HepG2 (cell line): ENCODE measurements at regions not wholly inside any gene's neighbourhood (a gene's known extent, or its start where the extent isn't known, plus 50 kb on each side); places are given as distances from the start of the nearest gene placed in this dataset.

ENCODE experiments used
- ATAC-seq: fragments of 200-7000 bp; cut with Tn5 transposase; 3 replicates; pipeline ENCODE4 v1.9.1; 2020; ENCODE audit warnings: mild to moderate bottlenecking, moderate library complexity
- BruUV-seq: library from RNA; stranded (reverse); fragments of 400-500 nt; replicated peaks from 2 replicates; lab custom pipeline; 2021; lab: Mats Ljungman, UMichigan
- CTCF ChIA-PET: fragments of 300-600 bp; formaldehyde crosslinking; extraction: SDS; loops from one replicate; lab custom pipeline; 2021; ENCODE audit warnings: low total read pairs, inconsistent platforms, low intra/inter-chr PET ratio; lab: Yijun Ruan, JAX
- POLR2A ChIA-PET: fragments of 350-600 bp; sonication (Branson Sonifier 250); formaldehyde crosslinking; loops from one replicate; lab custom pipeline; 2020; ENCODE audit warnings: antibody characterized with exemption, inconsistent platforms; lab: Yijun Ruan, JAX
- DNase-seq: peaks from one replicate; pipeline ENCODE4 v3.0.0-alpha.2; 2015; ENCODE audit warnings: low spot score
- FAIRE-seq: peaks from 3 replicates; lab custom pipeline; 2011; peaks lifted over from hg19 to GRCh38; lab: Jason Lieb, UNC
- H2AFZ ChIP-seq: one replicate; pipeline ENCODE4 v1.6.1; 2011; ENCODE audit warnings: low read length, inconsistent platforms
- H3K27ac ChIP-seq: fragments of 300-600 bp; 3 replicates; pipeline ENCODE4 v1.8.0; 2011; ENCODE audit warnings: mixed run types, mild to moderate bottlenecking, mixed read lengths, low read length, inconsistent platforms; ENCODE audit not compliant: insufficient read depth; ENCODE audit errors: extremely low read length
- H3K27me3 ChIP-seq, 2 experiments: fragments of 200-600 bp in 1 of 2; 2 replicates in 1 of 2; 3 replicates in 1 of 2; pipeline versions ENCODE4 v1.6.0 to v1.8.0; 2011; ENCODE audit warnings: low read length in 2 of 2, mild to moderate bottlenecking in 2 of 2, moderate library complexity in 2 of 2, inconsistent platforms in 1 of 2; ENCODE audit not compliant: insufficient read depth in 2 of 2, control insufficient read depth in 1 of 2
- H3K36me3 ChIP-seq, 2 experiments: fragments of 200-600 bp in 1 of 2; replicated peaks in 1 of 2; 2 replicates in 1 of 2; 3 replicates in 1 of 2; pipeline versions ENCODE4 v1.5.1 to v1.8.0; 2011; ENCODE audit warnings: low read length in 2 of 2, inconsistent platforms in 1 of 2; ENCODE audit not compliant: insufficient read depth in 2 of 2, control insufficient read depth in 1 of 2
- H3K4me1 ChIP-seq: 2 replicates; pipeline ENCODE4 v1.5.1; 2012; ENCODE audit warnings: low read length, inconsistent platforms; ENCODE audit not compliant: insufficient read depth
- H3K4me2 ChIP-seq: 2 replicates; pipeline ENCODE4 v1.6.0; 2011; ENCODE audit warnings: low read depth, low read length, inconsistent platforms
- H3K4me3 ChIP-seq, 3 experiments: fragments of 200-600 bp in 1 of 3; sonication (generic), shearing (Covaris generic) in 1 of 3; replicated peaks in 1 of 3; 2 replicates each; pipeline ENCODE4 v1.5.1; 2011 to 2016; ENCODE audit warnings: low read length in 3 of 3, inconsistent platforms in 2 of 3, low read depth in 2 of 3, mild to moderate bottlenecking in 2 of 3, control low read depth in 1 of 3, mixed read lengths in 1 of 3; ENCODE audit not compliant: insufficient read depth in 1 of 3
- H3K79me2 ChIP-seq: one replicate; pipeline ENCODE4 v1.6.1; 2011; ENCODE audit warnings: low read length, inconsistent platforms; ENCODE audit not compliant: insufficient read depth
- H3K9ac ChIP-seq: 2 replicates; pipeline ENCODE4 v1.6.0; 2011; ENCODE audit warnings: mild to moderate bottlenecking, low read depth, low read length, inconsistent platforms; ENCODE audit not compliant: insufficient read depth
- H3K9me3 ChIP-seq: 2 replicates; pipeline ENCODE4 v1.5.1; 2012; ENCODE audit warnings: mild to moderate bottlenecking, low read length
- H4K20me1 ChIP-seq: 2 replicates; pipeline ENCODE4 v1.6.0; 2011; ENCODE audit warnings: inconsistent platforms, mild to moderate bottlenecking, low read length, moderate library complexity; ENCODE audit not compliant: insufficient read depth
- BCL6 ChIP-seq: IDR thresholded peaks from 2 replicates; pipeline ENCODE4 v1.6.1; 2016; ENCODE audit warnings: missing genetic modification reagents, missing compliant biosample characterization
- HDAC6 ChIP-seq: fragments of 200-600 bp; sonication (generic); IDR thresholded peaks from 2 replicates; pipeline ENCODE4 v1.7.0; 2017; ENCODE audit warnings: mild to moderate bottlenecking, antibody characterized with exemption, low read length, low read depth
- HMG20A ChIP-seq: IDR thresholded peaks from 2 replicates; pipeline ENCODE4 v1.6.1; 2016; ENCODE audit warnings: borderline replicate concordance
- HNF4A ChIP-seq: sonication (generic); formaldehyde crosslinking; IDR thresholded peaks from 2 replicates; pipeline ENCODE4 v1.4.0; 2020; ENCODE audit warnings: missing genetic modification reagents
- JARID2 ChIP-seq: sonication (generic); formaldehyde crosslinking; IDR thresholded peaks from 2 replicates; pipeline ENCODE4 v1.8.1; 2023; ENCODE audit warnings: missing genetic modification reagents, inconsistent platforms; ENCODE audit not compliant: insufficient replicate concordance
- KLF11 ChIP-seq: IDR thresholded peaks from 2 replicates; pipeline ENCODE4 v1.6.1; 2016; ENCODE audit warnings: missing compliant biosample characterization
- MATR3 ChIP-seq: sonication (generic); formaldehyde crosslinking; IDR thresholded peaks from 2 replicates; pipeline ENCODE4 v1.4.0; 2020; ENCODE audit warnings: missing genetic modification reagents
- MED13 ChIP-seq: sonication (generic); formaldehyde crosslinking; IDR thresholded peaks from 2 replicates; pipeline ENCODE4 v1.5.0; 2020; ENCODE audit warnings: missing genetic modification reagents
- NR2F2 ChIP-seq: IDR thresholded peaks from 2 replicates; pipeline ENCODE4 v1.6.1; 2012; ENCODE audit warnings: low read depth, inconsistent platforms, borderline replicate concordance
- PAF1 ChIP-seq: IDR thresholded peaks from 2 replicates; pipeline ENCODE4 v1.6.1; 2016; ENCODE audit warnings: missing genetic modification reagents, missing compliant biosample characterization
- PHF20 ChIP-seq: sonication (generic); formaldehyde crosslinking; IDR thresholded peaks from 2 replicates; pipeline ENCODE4 v1.5.0; 2020; ENCODE audit warnings: mild to moderate bottlenecking, missing genetic modification reagents
- SMAD9 ChIP-seq: sonication (generic); formaldehyde crosslinking; IDR thresholded peaks from 2 replicates; pipeline ENCODE4 v1.5.1; 2020; ENCODE audit warnings: mild to moderate bottlenecking, missing genetic modification reagents
- SMC3 ChIP-seq: IDR thresholded peaks from 2 replicates; pipeline ENCODE4 v1.6.1; 2011; ENCODE audit warnings: low read length, improper control_type of control experiment
- STAG1 ChIP-seq: sonication (generic); formaldehyde crosslinking; IDR thresholded peaks from 2 replicates; pipeline ENCODE4 v1.4.0; 2020; ENCODE audit warnings: missing genetic modification reagents
- TGIF2 ChIP-seq: IDR thresholded peaks from 2 replicates; pipeline ENCODE4 v1.6.1; 2016; ENCODE audit warnings: control low read depth, missing compliant biosample characterization
- YEATS4 ChIP-seq: sonication (generic); formaldehyde crosslinking; IDR thresholded peaks from 2 replicates; pipeline ENCODE4 v1.4.0; 2020; ENCODE audit warnings: missing genetic modification reagents, borderline replicate concordance
- ZNF441 ChIP-seq: sonication (generic); formaldehyde crosslinking; IDR thresholded peaks from 2 replicates; pipeline ENCODE4 v1.7.0; 2021; ENCODE audit warnings: missing genetic modification reagents, borderline replicate concordance
- ZNF496 ChIP-seq: sonication (generic); formaldehyde crosslinking; IDR thresholded peaks from 2 replicates; pipeline ENCODE4 v1.8.1; 2023; ENCODE audit warnings: mild to moderate bottlenecking, moderate library complexity, missing genetic modification reagents; ENCODE audit not compliant: insufficient replicate concordance
- ZNF550 ChIP-seq: sonication (generic); formaldehyde crosslinking; IDR thresholded peaks from 2 replicates; pipeline ENCODE4 v1.4.0; 2020; ENCODE audit warnings: mild to moderate bottlenecking, missing genetic modification reagents, borderline replicate concordance
- WGBS: methylation state at CpG from one replicate; pipeline ENCODE4 v1.1.6; 2017; ENCODE audit warnings: low lambda C conversion rate; 5-methylcytosine and 5-hydroxymethylcytosine counted together
- in situ Hi-C: cut with HindIII; loops from 2 replicates; pipeline ENCODE4 v1.10.0; 2017; ENCODE audit warnings: low pct_unique_long_range_greater_than_20kb; ENCODE audit not compliant: extremely low pct_ligation_motif_present
- intact Hi-C: fragments of 100-400 bp; cut with micrococcal nuclease; formaldehyde crosslinking; loops from one replicate; pipeline ENCODE4 v1.10.0; 2022; ENCODE audit not compliant: unreplicated experiment
- TF ChIP-seq, protein P1 (sequence below): sonication (generic); formaldehyde crosslinking; IDR thresholded peaks from 2 replicates; pipeline ENCODE4 v1.8.1; 2023; ENCODE audit warnings: mild to moderate bottlenecking, inconsistent platforms, moderate library complexity, missing genetic modification reagents, borderline replicate concordance
- TF ChIP-seq, protein P2 (sequence below): sonication (generic); formaldehyde crosslinking; IDR thresholded peaks from 2 replicates; pipeline ENCODE4 v1.4.0; 2020; ENCODE audit warnings: mild to moderate bottlenecking, low read depth, missing genetic modification reagents
- TF ChIP-seq, protein P3 (sequence below): sonication (generic); formaldehyde crosslinking; IDR thresholded peaks from 2 replicates; pipeline ENCODE4 v1.5.0; 2020; ENCODE audit warnings: mild to moderate bottlenecking, missing genetic modification reagents, moderate library complexity
- TF ChIP-seq, protein P4 (sequence below): IDR thresholded peaks from 2 replicates; pipeline ENCODE4 v1.6.1; 2016; ENCODE audit warnings: missing genetic modification reagents, missing compliant biosample characterization

DNA sequence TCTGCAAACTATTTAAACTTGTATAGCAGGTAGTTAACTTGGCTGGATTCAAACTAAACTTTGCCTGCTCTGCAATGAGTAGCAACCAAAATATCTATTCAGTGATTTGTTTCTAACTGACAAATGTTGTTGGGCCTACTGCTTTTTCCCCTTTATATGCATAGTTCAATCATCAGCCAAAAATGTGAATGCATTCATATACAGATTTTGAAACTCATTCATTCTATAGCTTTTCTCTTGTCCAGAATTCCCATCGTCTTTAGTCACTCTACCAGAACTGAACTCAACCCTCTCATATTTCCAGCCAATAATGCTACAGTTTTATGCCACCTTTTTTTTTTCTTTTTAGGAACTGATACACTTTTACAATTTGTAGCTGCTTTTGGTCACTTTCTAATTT, 599.8 kb downstream of the RPL10L start (continued):
- TF ChIP-seq, protein P1, sequence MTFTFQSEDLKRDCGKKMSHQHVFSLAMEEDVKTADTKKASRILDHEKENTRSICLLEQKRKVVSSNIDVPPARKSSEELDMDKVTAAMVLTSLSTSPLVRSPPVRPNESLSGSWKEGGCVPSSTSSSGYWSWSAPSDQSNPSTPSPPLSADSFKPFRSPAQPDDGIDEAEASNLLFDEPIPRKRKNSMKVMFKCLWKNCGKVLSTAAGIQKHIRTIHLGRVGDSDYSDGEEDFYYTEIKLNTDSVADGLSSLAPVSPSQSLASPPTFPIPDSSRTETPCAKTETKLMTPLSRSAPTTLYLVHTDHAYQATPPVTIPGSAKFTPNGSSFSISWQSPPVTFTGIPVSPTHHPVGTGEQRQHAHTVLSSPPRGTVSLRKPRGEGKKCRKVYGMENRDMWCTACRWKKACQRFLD (CRISPR knock-in tag), result no peak
- TF ChIP-seq JARID2 (CRISPR knock-in tag) (no peak), ZNF550 (CRISPR knock-in tag) (no peak), ZNF496 (CRISPR knock-in tag) (no peak), HMG20A (CRISPR knock-in tag) (no peak)
- TF ChIP-seq, protein P2, sequence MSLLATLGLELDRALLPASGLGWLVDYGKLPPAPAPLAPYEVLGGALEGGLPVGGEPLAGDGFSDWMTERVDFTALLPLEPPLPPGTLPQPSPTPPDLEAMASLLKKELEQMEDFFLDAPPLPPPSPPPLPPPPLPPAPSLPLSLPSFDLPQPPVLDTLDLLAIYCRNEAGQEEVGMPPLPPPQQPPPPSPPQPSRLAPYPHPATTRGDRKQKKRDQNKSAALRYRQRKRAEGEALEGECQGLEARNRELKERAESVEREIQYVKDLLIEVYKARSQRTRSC (CRISPR knock-in tag), result no peak

DNA sequence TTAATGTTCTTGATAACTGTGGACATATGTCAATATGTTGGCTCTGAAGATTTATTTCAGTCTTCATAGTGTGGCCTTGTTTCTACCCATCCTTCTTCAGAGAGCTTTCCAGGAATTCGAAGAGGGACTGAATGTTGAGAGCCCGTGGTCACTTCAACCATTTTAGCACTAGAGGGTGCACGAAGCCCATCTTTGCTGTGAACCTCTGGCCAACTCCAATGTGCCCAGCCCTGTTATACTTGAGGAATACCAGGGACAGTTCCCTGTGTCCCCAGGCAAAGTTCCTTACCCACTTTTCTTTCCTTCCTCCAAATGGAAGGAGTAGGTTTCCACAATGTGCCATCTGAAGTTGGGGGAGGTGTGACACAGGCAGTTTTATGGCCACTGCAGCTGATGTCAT, 603.5 kb downstream of the RPL10L start:
- H3K4me1 ChIP-seq, result no peaks in the 10 kb centered on the region
- no peak overlapping the region for H3K27ac ChIP-seq
- DNase-seq, result peak; percentile 4
- BruUV-seq, result no TSS peak
- ChIA-PET POLR2A (no interaction called here), CTCF (no interaction called here)
- in situ Hi-C loops (no loop called here), intact Hi-C loops (loop anchor here (1.0 to 10.0 kb wide), 2 partner anchors 296 to 623 kb away; no protein-coding TSS in a partner anchor)
- no peaks in the 10 kb centered on the region for H3K36me3 ChIP-seq
- 0% methylated on average over 3 of the region's 3 CpGs for WGBS
- H2AFZ ChIP-seq, result no peak overlapping the region
- no peak overlapping the region for H3K9ac ChIP-seq
- no peaks in the 10 kb centered on the region for H3K79me2 ChIP-seq
- H3K4me3 ChIP-seq, result no peak overlapping the region
- H3K27me3 ChIP-seq, result no peaks in the 10 kb centered on the region
- no peaks in the 10 kb centered on the region for H4K20me1 ChIP-seq
- H3K4me2 ChIP-seq, result no peak overlapping the region
- H3K9me3 ChIP-seq, result no peaks in the 10 kb centered on the region
- peak; percentile 42 for FAIRE-seq
- ATAC-seq, result no peak
- TF ChIP-seq MED13 (CRISPR knock-in tag), result no peak
- peak; percentile 76 for TF ChIP-seq BCL6 (CRISPR knock-in tag)
- no peak for TF ChIP-seq SMAD9
- no peak for TF ChIP-seq TGIF2 (CRISPR knock-in tag)
- TF ChIP-seq STAG1, result peak; percentile 77
- TF ChIP-seq PHF20, result no peak
- peak; percentile 36; the same call in 1 of the 2 replicates for TF ChIP-seq SMC3
- TF ChIP-seq HDAC6, result no peak
- no peak for TF ChIP-seq MATR3 (CRISPR knock-in tag)
- no peak for TF ChIP-seq ZNF441
- TF ChIP-seq YEATS4 (CRISPR knock-in tag), result no peak
- TF ChIP-seq NR2F2, result no peak
- no peak for TF ChIP-seq HNF4A (CRISPR knock-in tag)
- no peak for TF ChIP-seq PAF1
- TF ChIP-seq KLF11, result no peak
- TF ChIP-seq, protein P3, sequence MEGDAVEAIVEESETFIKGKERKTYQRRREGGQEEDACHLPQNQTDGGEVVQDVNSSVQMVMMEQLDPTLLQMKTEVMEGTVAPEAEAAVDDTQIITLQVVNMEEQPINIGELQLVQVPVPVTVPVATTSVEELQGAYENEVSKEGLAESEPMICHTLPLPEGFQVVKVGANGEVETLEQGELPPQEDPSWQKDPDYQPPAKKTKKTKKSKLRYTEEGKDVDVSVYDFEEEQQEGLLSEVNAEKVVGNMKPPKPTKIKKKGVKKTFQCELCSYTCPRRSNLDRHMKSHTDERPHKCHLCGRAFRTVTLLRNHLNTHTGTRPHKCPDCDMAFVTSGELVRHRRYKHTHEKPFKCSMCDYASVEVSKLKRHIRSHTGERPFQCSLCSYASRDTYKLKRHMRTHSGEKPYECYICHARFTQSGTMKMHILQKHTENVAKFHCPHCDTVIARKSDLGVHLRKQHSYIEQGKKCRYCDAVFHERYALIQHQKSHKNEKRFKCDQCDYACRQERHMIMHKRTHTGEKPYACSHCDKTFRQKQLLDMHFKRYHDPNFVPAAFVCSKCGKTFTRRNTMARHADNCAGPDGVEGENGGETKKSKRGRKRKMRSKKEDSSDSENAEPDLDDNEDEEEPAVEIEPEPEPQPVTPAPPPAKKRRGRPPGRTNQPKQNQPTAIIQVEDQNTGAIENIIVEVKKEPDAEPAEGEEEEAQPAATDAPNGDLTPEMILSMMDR (CRISPR knock-in tag), result peak; percentile 68
- TF ChIP-seq, protein P4, sequence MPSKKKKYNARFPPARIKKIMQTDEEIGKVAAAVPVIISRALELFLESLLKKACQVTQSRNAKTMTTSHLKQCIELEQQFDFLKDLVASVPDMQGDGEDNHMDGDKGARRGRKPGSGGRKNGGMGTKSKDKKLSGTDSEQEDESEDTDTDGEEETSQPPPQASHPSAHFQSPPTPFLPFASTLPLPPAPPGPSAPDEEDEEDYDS (CRISPR knock-in tag), result no peak
